Embryonic facial prominence (tissue), 1 donor: ENCODE measurements at regions not wholly inside any gene's neighbourhood (a gene's known extent, or its start where the extent isn't known, plus 50 kb on each side); places are given as distances from the start of the nearest gene placed in this dataset.
A peak's percentile ranks its signal among the peaks of the same experiment; 100 is the strongest.
"Not testable (repeated sequence)": the region's sequence is repeated elsewhere in the genome, so short reads cannot be mapped to it uniquely, and the experiment has no call there.

Source experiments
- DNase-seq: peaks from one replicate; pipeline ENCODE4 v3.0.0-alpha.2; 2016; ENCODE audit errors: extremely low spot score

- DNase-seq = no peak
Observed at GRCh38 chr18:54433368-54433767, 75.7 kb downstream of the C18orf54 start.

- no peak for DNase-seq
Observed at GRCh38 chr18:54433857-54434256, 76.2 kb downstream of the C18orf54 start.

- no peak for DNase-seq
Observed at GRCh38 chr18:54434453-54434852, 76.7 kb downstream of the C18orf54 start.

DNA sequence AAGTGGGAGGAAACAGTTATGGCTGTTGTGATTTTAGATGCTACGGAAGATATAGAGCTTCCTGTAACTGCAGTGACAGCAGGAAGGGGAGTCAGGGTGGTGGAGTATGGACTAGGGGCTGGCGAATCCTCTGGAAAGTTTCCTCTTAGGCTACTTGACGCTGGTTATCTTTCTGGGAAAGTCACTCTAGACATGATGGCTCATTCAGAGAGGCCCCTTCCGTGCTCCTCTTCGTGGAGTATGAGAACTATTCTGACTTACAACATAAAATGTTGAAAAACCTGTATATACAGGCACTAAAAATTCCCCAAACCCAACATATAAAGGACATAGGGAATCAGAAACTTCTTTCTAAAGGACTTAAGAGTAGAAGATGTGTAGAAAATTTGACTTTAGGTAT is 78.8 kb downstream of the C18orf54 start:
- no peak for DNase-seq

- no peak for DNase-seq
Observed at GRCh38 chr18:54440292-54440691, 82.6 kb downstream of the C18orf54 start.

DNA sequence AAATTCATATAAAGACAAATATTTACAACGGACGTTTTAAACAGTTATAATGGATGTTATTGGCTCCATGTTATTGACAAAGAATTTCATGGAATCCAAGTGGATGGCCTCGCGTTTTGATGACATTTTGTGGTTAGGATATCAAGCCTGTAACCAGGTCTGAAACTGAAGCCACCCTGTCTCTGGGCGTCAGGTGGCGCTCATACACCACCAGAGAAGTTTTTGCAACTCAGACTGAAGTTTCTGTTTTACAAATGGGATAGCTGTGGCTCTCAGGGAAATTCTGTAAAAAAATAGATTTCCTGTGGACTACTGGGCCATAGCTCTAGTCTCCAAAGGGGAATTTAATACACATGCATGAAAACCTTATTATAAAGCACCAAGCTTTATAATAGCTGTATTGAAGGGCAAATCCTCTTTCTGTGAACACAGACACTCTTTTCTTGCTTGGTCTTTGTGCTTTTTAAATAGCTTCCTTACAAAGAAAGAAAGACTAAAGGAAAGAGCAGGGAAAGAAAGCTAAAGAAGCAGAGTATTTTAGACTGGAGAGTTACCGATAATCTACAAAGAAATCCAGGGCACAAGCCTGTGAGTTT is 86.7 kb downstream of the C18orf54 start:
- DNase-seq = peak; percentile 13

- DNase-seq = no peak
Observed at GRCh38 chr18:54453996-54454395, 96.3 kb downstream of the C18orf54 start.

DNA sequence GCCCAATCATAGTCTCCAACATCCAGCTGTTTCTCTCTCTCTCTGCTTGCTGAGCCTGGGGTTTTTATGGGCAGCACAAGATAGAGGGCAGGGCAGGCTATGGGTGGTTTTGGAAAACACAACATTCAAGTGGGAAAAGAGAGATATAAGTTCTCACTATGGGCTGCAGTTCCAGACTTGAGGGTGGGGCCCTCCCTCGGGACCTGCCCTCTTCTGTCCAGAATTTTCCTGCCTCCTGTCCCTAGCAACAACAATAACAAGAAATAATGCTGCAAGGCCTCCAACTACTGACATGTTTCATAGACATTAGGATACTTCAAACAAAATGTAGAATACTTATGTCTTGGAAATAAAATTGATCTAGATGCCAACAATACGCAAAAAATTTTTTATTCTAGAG is 107.8 kb downstream of the C18orf54 start:
- DNase-seq = no peak

DNA sequence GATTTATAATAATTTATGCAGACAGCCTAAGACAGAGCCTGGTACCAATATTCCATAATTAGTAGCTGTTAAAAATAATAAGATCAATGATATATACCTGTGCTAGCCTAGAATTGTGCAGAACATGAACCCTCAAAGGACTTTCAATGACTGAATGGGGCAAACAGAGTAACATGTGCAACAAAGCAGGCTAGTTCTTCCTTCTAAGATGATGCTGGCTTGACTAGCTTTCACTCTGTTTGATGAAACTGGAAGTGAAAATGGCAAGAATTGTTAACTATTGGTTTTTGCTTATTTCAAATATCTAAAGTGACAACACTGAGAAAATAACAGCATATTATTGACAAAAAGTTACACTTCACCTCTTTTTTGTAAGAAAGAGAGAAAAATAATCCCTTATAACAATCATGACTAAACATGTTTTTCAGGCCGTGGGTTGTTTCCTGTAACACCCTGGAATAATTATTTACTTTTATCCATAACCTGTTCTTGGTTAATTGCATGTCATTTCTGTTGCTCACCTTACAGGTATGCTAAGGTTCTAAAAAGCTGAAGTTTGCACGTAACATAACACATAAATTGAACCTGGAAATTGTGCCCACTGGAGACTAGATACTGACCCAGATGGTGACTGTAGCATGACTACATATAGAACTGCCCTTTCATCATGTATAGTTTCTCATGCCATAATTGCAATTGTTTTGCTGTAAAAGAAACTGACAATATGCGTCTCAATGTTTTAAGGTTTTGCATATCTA is 108.7 kb downstream of the C18orf54 start:
- no peak for DNase-seq

GRCh38 chr18:54479365-54479764 is 111.7 kb upstream of the DYNAP start:
- no peak for DNase-seq

DNA sequence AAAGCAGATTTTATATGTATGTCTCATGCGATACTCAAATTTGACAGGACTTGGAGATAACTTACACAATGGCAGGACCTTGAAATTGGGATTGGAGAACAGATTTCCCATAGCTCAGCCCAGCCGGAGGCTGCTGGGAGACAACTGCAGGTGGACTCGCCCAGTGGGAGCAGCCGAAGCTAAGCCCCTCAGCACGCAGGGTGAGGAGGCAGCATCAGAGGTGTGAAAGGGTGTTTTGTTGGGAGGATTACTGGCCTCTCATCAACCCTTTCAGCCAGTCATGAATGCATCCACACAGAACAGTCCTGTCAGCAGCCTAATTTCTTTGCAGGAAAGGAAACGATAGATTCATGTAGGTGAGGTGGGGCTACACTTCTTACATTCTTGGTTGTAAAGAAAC is 110.4 kb upstream of the DYNAP start:
- DNase-seq = no peak

GRCh38 chr18:54502451-54502850 is 88.6 kb upstream of the DYNAP start:
- not testable (repeated sequence) for DNase-seq

DNA sequence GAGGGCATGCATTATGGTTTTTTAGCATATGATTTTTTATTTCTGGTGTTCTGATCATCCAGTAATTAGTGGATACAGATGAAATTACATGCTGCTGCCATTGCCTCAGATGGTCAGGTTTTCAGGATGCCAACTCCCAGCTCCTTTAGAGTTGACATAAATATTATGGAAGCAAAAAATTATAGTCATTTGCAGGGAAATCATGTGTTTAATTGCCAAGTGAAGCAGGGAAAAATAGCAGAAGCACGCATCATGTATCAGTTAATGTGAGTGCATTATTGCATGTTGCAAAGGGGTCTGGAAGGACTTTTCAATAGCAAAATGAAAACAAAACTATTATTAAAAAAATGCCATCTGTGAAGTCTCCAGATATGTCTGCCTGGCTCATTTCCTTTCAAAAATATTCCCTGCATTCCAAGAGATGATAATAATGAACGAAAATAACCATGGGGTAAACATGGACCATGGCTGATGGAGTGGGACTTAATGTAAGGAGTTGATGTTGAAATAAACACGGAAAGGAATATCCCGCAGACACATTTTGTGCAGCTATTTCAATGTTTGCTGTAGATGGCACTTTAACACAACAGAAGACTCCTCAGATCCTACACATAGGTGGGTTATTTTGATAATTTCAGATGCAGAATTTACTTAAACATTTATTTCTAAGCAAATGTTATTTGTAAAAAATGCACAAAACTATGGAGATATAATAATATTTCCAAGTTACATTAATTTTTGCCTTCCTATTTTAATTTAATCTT is 87.7 kb upstream of the DYNAP start:
- no peak for DNase-seq

- no peak for DNase-seq
Observed at GRCh38 chr18:54506516-54507261, 84.4 kb upstream of the DYNAP start.

- no peak for DNase-seq
Observed at GRCh38 chr18:54509793-54510192, 81.3 kb upstream of the DYNAP start.

DNA sequence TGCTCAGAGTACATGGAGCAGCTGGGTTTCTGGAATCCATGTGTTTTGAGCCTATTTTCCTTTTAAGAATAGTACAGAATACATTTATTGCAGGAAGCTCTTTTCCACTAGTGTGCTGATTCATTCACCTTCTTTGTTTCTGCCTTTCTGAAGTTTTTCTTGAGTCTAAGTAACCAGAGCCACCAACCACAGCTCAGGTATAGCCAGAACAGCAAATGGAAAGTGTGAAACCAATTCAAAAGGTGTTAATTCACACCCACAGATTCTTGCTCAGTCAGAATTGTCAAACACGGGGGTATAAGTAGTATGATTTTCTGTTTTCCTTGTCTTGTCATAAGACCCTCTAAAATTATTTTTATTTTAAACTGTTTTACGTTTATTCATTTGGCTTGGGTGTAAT is 75.9 kb upstream of the DYNAP start:
- no peak for DNase-seq

DNA sequence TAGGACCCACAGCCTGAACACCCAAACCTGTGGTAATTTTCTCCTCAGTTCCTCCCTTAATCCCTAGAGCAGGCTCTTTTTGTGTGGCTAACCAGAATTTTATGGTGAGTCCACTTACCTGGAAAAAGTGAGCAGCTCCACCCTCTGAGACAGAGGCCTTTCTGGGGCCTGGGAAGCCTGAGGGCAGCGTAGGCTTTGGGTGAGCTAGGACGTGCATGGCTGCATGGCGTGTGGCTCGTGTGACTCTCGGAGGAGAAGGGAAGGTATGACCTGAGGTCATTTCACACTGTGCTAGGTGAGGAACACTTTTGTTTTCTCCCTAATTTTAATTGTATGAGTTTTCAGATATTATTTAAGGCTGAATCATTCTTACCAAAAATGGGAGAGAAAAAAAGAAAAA is 73.5 kb upstream of the DYNAP start:
- DNase-seq = no peak

DNA sequence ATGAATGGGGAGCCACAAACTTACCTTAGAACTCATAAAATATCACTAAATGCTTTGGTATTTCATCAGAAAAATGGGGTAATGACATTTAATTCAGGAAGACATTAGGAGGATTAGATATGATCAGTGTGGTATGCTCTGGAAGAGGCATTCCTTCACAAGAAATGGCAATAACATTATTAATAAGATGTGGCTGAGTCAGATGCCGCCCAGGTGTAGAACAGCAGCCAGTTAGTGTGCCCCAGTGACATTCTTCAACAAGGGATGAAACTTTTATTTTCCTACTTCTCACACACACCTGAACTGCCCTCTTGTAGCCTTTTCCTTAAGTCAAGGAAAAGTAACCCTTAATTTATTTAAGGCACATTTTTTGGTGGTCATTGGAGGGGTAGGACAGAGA is 69.2 kb upstream of the DYNAP start:
- no peak for DNase-seq

DNA sequence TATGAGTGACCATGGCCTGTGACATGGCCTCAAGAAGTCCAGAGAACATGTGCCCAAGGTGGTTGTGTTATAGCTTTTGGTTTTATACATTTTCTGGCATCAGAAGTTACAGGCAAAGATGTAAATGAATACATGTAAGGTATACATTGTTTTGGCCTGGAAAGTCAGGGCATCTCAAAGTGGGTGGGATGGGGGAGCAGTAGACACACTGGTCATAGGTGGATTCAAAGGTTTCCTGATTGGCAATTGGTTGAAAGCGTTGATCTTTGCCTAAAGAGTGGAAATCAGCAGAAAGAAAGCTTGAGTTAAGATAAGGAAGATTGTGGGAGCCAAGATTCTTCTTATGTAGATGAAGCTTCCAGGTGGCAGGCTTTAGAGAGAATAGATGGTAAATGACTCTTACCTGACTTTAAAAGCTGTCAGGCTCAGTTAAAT is 62.1 kb upstream of the DYNAP start:
- no peak for DNase-seq

- no peak for DNase-seq
Observed at GRCh38 chr18:54529444-54529843, 61.6 kb upstream of the DYNAP start.

DNA sequence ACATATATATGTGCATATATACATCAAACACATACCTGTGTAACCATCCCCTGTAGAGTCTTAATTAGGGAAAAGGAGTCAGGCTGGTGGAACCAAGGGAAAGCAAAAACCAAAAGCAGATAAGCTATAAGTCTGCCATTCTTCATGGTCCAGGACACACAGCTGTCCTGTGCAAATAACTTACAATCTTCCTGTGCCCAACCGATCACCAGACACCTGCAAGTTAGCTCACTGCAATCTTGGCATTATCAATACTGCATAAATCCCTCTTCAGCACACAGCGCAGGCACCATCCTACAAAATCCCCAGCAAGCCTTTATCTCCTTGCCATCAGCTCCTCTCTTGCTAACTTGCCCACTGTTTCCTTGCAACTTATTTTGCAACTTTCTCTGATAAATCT is 60.8 kb upstream of the DYNAP start:
- DNase-seq = no peak

DNA sequence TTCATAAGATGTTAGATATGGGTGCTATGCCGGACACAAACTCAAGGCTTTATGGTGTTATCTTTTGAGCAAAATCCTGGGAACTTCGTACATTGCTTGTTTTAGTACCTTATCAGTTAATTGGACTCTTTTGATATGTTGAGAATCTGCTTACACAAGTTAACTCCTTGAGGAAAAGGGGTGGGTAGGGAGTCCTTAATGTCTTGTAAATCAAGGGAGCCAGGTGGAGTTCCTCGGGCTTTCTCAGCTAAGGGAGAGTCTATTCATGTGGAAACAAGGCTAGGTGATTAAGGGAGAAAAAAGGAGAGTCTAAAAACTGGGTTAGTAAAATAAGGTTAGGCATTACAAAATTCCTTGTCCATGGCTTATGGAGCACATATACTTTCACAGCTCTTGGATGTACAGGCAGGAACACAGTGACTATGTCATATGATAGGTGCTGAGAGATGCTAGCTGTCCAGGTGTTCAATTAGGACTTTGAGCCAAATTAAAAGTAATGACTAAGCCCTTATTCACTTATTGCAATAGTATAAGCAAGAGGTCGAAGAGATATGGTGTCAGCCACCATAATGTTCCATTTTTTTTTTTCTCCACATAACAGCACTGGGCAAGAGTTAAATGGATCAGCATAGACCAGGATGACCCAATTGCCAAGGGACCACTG is 59.5 kb upstream of the DYNAP start:
- DNase-seq = no peak
